ENCODE measurements at regions not wholly inside any gene's neighbourhood (a gene's known extent, or its start where the extent isn't known, plus 50 kb on each side); places are given as distances from the start of the nearest gene placed in this dataset.

DNA sequence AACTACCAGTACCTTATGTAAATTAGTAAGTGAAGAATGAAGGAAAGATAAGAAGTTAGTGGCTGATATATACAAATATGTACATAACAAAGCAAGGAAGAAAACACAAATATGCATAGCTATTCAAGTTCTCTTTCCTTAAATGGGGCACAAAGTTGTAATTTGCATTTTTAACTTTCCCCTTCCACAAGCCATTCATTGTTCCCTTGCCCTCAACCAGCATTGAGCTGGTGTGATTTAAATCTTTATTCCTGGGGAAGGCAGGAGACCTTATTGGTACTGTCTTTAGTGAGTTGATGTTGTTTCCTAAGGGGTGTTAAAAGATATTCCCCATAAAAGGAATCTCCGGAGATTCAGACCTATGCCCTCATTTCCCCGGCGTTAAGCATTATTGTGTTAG, 735.3 kb downstream of the PCDH18 start:
- TF ChIP-seq, protein P1, sequence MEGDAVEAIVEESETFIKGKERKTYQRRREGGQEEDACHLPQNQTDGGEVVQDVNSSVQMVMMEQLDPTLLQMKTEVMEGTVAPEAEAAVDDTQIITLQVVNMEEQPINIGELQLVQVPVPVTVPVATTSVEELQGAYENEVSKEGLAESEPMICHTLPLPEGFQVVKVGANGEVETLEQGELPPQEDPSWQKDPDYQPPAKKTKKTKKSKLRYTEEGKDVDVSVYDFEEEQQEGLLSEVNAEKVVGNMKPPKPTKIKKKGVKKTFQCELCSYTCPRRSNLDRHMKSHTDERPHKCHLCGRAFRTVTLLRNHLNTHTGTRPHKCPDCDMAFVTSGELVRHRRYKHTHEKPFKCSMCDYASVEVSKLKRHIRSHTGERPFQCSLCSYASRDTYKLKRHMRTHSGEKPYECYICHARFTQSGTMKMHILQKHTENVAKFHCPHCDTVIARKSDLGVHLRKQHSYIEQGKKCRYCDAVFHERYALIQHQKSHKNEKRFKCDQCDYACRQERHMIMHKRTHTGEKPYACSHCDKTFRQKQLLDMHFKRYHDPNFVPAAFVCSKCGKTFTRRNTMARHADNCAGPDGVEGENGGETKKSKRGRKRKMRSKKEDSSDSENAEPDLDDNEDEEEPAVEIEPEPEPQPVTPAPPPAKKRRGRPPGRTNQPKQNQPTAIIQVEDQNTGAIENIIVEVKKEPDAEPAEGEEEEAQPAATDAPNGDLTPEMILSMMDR (IDR thresholded peaks at IDR 0.05): no peak
- Mint-ChIP-seq H3K4me1 (no peaks in the 10 kb centered on the region), H3K27me3 (ENCODE audit: low read depth, poor library complexity) (peaks cover 5% of the 10 kb centered on the region), H3K4me3 (no peak overlapping the region), H3K27ac (no peak overlapping the region), H3K36me3 (ENCODE audit: low read depth) (no peaks in the 10 kb centered on the region), H3K9me3 (no peaks in the 10 kb centered on the region)
- DNase-seq: no peak

DNA sequence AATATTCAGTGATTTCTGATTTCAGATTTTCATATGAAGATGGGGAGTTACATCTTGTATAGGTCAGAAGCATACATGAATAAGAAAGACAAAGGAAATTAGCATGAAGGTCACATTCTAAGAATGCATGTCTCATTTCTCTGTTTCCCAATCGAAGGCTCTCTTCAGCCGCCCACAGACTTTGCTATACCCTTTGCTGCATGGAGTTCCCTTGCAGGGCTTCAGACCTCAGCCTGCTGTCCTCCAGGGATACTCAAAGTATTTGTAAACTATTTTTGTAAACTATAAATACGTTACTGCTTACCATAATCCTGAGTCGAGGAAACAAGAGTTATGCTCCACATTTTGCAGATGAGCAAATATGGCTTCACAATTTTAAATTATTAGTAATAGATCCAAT, 738.4 kb downstream of the PCDH18 start:
- no peak overlapping the region for H3K4me3 Mint-ChIP-seq
- H3K27me3 Mint-ChIP-seq (ENCODE audit: low read depth, poor library complexity): peaks cover 7% of the 10 kb centered on the region
- TF ChIP-seq, protein P1 (IDR thresholded peaks at IDR 0.05): no peak
- no peak overlapping the region for H3K27ac Mint-ChIP-seq
- H3K4me1 Mint-ChIP-seq: no peaks in the 10 kb centered on the region
- no peak for DNase-seq
- H3K9me3 Mint-ChIP-seq: no peaks in the 10 kb centered on the region
- no peaks in the 10 kb centered on the region for H3K36me3 Mint-ChIP-seq (ENCODE audit: low read depth)

DNA sequence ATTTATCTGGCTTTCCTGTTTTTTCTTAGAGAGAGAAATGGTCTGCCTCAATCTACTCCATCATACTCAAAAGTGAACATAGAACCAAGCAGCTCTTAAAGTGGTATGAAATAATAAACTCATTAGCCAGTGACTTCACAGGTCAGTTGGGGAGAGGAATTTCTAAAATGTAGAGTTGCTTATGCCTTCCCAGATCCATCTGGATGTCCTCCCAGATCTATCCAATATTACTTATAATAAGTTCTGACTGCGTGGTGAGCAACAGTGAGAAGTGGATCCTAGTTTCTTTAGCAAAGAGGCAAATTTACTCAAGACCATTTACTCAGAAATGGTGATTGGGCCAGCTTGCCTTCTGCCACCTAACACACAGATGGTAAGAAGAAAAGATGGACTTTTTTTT, 748.0 kb downstream of the PCDH18 start:
- no peak overlapping the region for H3K27ac Mint-ChIP-seq
- no peaks in the 10 kb centered on the region for H3K4me1 Mint-ChIP-seq
- H3K4me3 Mint-ChIP-seq: no peak overlapping the region
- H3K9me3 Mint-ChIP-seq: no peaks in the 10 kb centered on the region
- no peaks in the 10 kb centered on the region for H3K36me3 Mint-ChIP-seq (ENCODE audit: low read depth)
- TF ChIP-seq, protein P1 (IDR thresholded peaks at IDR 0.05): no peak
- DNase-seq: no peak
- no peaks in the 10 kb centered on the region for H3K27me3 Mint-ChIP-seq (ENCODE audit: low read depth, poor library complexity)

DNA sequence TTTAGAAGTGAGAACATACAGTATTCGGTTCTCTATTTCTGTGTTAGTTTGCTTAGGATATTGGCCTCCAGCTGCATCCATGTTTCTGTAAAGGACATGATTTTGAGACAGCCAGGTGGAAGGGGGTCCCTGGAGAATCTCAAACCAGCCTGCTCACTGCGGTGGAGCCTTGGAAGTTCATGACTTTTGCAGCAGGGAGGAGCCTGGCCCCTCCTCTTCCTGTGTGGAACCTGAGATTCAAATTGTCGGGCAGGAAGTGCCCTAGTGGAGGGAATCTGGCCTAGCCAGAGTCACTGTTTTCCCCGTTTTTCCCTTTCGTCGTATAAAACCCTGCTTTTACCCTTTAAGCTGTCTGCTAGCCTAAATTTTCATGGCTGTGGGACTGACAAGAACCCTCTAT, 762.6 kb downstream of the PCDH18 start:
- Mint-ChIP-seq H3K4me3 (no peak overlapping the region), H3K36me3 (ENCODE audit: low read depth) (no peaks in the 10 kb centered on the region), H3K27me3 (ENCODE audit: low read depth, poor library complexity) (no peaks in the 10 kb centered on the region), H3K27ac (no peak overlapping the region), H3K9me3 (peaks cover 4% of the 10 kb centered on the region), H3K4me1 (peaks cover 4% of the 10 kb centered on the region)
- DNase-seq: no peak
- TF ChIP-seq, protein P1 (IDR thresholded peaks at IDR 0.05): no peak

DNA sequence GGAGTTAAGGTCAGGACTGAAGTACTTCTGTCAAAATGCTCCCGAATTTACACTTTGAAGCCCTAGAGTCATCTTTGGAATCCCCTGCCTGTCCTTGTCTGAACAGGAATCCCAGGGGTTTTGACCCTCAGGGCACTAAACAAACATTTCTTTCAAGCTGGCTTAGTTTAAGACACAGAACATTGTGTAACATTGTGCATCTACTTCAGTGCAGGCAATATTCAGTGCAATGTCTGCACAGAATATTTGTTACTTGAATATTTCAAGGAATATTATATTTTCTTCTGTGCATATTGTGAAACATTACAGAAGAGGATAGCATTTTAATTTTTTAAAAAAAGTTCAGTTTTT, 763.4 kb downstream of the PCDH18 start:
- Mint-ChIP-seq H3K36me3 (ENCODE audit: low read depth) (no peaks in the 10 kb centered on the region), H3K9me3 (peaks cover 4% of the 10 kb centered on the region), H3K4me1 (peaks cover 4% of the 10 kb centered on the region), H3K4me3 (no peak overlapping the region), H3K27me3 (ENCODE audit: low read depth, poor library complexity) (no peaks in the 10 kb centered on the region), H3K27ac (no peak overlapping the region)
- TF ChIP-seq, protein P1 (IDR thresholded peaks at IDR 0.05): no peak
- DNase-seq: peak; percentile 10

DNA sequence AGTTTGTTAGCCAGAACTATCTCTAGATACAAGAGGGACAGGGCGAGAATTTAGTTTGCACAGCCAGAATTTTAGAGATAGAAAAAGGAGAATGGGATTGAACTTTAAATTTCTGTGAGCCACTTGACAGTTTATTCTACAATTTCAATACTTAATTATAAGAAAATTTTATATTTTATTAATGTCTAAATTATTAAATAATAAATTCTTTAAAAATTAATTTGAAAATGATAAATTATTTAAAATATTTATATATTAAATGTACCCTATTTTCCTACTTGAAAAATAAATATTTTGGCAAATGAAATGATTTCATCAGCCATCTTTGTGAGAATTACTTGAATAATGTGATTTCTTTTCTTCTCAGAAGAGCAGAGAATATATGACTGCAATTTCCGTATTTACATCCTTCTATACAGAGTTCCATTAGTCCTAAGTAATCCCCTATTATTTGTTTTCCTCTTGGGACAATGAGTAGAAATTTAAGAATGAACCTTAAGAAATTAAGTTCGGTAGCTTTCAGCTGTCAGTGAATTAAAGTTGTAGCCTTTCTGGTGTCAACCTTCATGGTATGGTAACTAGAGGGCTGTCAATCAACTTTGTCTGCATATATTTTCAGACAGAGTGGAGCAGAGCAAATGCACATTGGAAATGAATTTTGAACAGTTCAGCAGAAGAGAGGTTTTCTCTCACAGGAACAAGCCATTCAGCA, 763.9 kb downstream of the PCDH18 start:
- no peak for DNase-seq
- Mint-ChIP-seq H3K27me3 (ENCODE audit: low read depth, poor library complexity) (no peaks in the 10 kb centered on the region), H3K4me1 (peaks cover 4% of the 10 kb centered on the region), H3K4me3 (no peak overlapping the region), H3K27ac (no peak overlapping the region), H3K9me3 (peaks cover 4% of the 10 kb centered on the region), H3K36me3 (ENCODE audit: low read depth) (no peaks in the 10 kb centered on the region)
- TF ChIP-seq, protein P1 (IDR thresholded peaks at IDR 0.05): no peak

Measured in nephron progenitor cell (in vitro differentiated cells).